NT2/D1 (cell line): ENCODE measurements at regions not wholly inside any gene's neighbourhood (a gene's known extent, or its start where the extent isn't known, plus 50 kb on each side); places are given as distances from the start of the nearest gene placed in this dataset.

Experiments used
- SUZ12 ChIP-seq: IDR thresholded peaks from 2 replicates; pipeline ENCODE4 v1.6.1; 2011; ENCODE audit not compliant: insufficient read length, insufficient read depth; ENCODE audit errors: extremely low read depth
- YY1 ChIP-seq: IDR thresholded peaks from 2 replicates; pipeline ENCODE4 v1.6.1; 2011; ENCODE audit not compliant: insufficient read length, insufficient read depth
- ZNF274 ChIP-seq: IDR thresholded peaks from 2 replicates; pipeline ENCODE4 v1.6.1; 2011; ENCODE audit warnings: mild to moderate bottlenecking, low read depth, low read length

GRCh38 chr2:18149660-18150246, 271.3 kb downstream of the KCNS3 start:
- TF ChIP-seq YY1 (no peak), ZNF274 (no peak), SUZ12 (no peak)
